Thoracic aorta (tissue), 2 donors: ENCODE measurements at regions not wholly inside any gene's neighbourhood (a gene's known extent, or its start where the extent isn't known, plus 50 kb on each side); places are given as distances from the start of the nearest gene placed in this dataset.

Experiments used
- ATAC-seq: fragments of 150-250 bp; one replicate; pipeline ENCODE4 v1.8.0; 2017; ENCODE audit warnings: low read depth; ENCODE audit not compliant: insufficient number of reproducible peaks, low FRiP score
- DNase-seq: peaks from one replicate; pipeline ENCODE4 v3.0.0-alpha.2; 2020; ENCODE audit warnings: low spot score
- H3K27ac ChIP-seq, 2 donors: fragments of 200-600 bp; sonication (generic); 1 replicate in 1 of 2; 2 replicates in 1 of 2; pipeline ENCODE4 v1.5.1; 2016; ENCODE audit warnings: mild to moderate bottlenecking in 2 of 2, moderate library complexity in 2 of 2
- H3K27me3 ChIP-seq: fragments of 200-600 bp; sonication (generic); replicated peaks from 2 replicates; pipeline ENCODE4 v1.6.0; 2016; ENCODE audit warnings: mild to moderate bottlenecking; ENCODE audit not compliant: insufficient read depth
- H3K36me3 ChIP-seq: fragments of 200-600 bp; sonication (generic); one replicate; pipeline ENCODE4 v1.5.1; 2016
- H3K4me1 ChIP-seq, 2 donors: fragments of 200-600 bp; sonication (generic); 1 replicate in 1 of 2; 2 replicates in 1 of 2; pipeline versions ENCODE4 v1.5.1 to v1.6.0; 2016; ENCODE audit warnings: low read depth in 2 of 2, mild to moderate bottlenecking in 1 of 2; ENCODE audit not compliant: control insufficient read depth in 1 of 2
- H3K4me3 ChIP-seq: fragments of 200-600 bp; sonication (generic); 2 replicates; pipeline ENCODE4 v1.5.1; 2016; ENCODE audit warnings: mild to moderate bottlenecking
- H3K9me3 ChIP-seq: fragments of 200-600 bp; sonication (generic); 2 replicates; pipeline ENCODE4 v1.5.1; 2016
- TF ChIP-seq, protein P1 (sequence below): fragments of 200-600 bp; sonication (generic); IDR thresholded peaks from one replicate; pipeline ENCODE4 v1.5.1; 2019; ENCODE audit warnings: antibody characterized with exemption

DNA sequence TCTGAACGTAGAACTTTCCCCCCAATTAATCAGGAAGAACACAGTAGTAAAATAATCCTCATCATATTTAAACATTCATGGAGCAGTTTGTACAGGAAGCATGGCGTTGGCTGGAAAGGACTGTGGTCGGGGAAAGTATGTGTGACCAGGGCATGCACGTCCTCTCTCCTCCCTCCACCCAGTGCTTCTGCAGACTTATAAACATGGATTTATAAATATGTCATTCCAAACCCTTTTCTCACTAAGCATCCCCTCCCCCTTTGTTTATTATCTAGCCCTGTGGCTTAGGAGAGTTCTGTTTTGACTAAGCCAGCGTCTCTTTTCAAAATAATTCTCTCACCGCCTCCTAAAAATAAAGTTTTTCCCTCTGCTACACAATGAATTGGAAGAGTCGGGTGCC is 70.4 kb upstream of the DAP start:
- no peak overlapping the region for H3K4me3 ChIP-seq
- DNase-seq (no peak), ATAC-seq (no peak)
- no peak overlapping the region for H3K27ac ChIP-seq
- no peaks in the 10 kb centered on the region for H3K9me3 ChIP-seq
- H3K4me1 ChIP-seq = peaks cover 0 to 4% of the 10 kb centered on the region in 2 donors
- no peaks in the 10 kb centered on the region for H3K27me3 ChIP-seq
- H3K36me3 ChIP-seq = no peaks in the 10 kb centered on the region
- TF ChIP-seq, protein P1, sequence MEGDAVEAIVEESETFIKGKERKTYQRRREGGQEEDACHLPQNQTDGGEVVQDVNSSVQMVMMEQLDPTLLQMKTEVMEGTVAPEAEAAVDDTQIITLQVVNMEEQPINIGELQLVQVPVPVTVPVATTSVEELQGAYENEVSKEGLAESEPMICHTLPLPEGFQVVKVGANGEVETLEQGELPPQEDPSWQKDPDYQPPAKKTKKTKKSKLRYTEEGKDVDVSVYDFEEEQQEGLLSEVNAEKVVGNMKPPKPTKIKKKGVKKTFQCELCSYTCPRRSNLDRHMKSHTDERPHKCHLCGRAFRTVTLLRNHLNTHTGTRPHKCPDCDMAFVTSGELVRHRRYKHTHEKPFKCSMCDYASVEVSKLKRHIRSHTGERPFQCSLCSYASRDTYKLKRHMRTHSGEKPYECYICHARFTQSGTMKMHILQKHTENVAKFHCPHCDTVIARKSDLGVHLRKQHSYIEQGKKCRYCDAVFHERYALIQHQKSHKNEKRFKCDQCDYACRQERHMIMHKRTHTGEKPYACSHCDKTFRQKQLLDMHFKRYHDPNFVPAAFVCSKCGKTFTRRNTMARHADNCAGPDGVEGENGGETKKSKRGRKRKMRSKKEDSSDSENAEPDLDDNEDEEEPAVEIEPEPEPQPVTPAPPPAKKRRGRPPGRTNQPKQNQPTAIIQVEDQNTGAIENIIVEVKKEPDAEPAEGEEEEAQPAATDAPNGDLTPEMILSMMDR = no peak

DNA sequence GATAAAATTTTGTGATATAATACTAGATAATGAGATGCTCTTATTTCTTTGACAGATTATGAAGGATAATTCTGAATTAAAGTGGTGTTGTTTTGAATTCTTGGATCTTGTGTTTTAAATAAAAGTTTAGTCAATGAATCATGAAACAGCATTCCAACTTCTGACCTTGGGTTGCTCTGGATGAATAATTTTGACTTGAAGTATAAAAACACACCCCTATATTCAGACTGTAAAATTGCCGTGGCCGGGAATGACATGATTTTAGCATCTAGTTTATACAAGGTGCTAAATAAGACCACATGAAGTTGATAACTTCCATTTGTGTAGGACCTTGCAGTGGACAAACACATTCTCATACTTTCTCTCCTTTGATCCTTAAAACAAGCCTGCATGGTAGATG is 67.2 kb upstream of the DAP start:
- TF ChIP-seq, protein P1 = no peak
- no peak for ATAC-seq
- no peaks in the 10 kb centered on the region for H3K9me3 ChIP-seq

DNA sequence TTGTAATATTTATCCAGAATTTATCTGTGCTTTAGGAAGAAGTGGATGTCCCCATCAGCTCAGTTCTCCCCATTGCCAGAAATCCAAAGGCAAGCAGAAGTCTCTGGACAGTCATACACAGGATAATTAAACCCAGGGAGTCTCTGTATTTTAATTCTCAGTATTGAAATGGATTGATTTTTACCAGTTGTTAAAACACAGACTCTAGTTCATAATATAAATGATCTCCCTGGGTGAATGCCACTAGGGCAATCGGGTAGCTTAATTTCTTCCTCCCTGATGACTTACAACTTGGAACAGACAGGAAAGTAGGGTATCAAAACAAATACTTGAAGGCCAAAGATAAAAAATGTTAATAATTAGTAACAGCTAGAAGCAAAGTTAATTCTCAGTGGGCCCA is 66.5 kb upstream of the DAP start:
- Histone ChIP-seq H3K4me3 (no peak overlapping the region), H3K27me3 (no peaks in the 10 kb centered on the region), H3K9me3 (no peaks in the 10 kb centered on the region), H3K4me1 (peaks cover 0 to 4% of the 10 kb centered on the region in 2 donors), H3K27ac (no peak overlapping the region), H3K36me3 (no peaks in the 10 kb centered on the region)
- ATAC-seq (no peak), DNase-seq (no peak)
- TF ChIP-seq, protein P1 = no peak

More for the DNA sequence above, 67.2 kb upstream of the DAP start:
- no peaks in the 10 kb centered on the region for H3K27me3 ChIP-seq
- H3K4me1 ChIP-seq = peaks cover 0 to 4% of the 10 kb centered on the region in 2 donors
- H3K27ac ChIP-seq = no peak overlapping the region
- no peak overlapping the region for H3K4me3 ChIP-seq
- no peaks in the 10 kb centered on the region for H3K36me3 ChIP-seq
- DNase-seq = no peak

DNA sequence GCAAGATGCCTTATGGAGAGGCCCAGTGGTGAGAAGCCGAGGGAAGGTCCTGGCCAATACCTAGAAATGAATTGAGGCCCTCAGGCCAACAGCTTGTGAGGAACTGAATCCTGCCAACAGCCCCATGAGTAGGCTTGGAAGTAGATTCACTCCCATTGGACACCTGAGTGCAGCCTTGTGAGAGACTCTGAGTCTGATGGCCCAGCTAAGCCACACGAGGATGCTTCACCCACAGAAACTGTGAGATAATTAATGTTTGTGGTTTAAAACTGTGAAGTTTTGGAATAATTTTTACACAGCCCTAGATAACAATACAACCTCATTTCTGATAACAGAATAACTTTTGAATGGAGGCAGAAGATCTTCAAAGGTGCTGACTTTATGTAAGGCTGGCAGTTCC is 65.9 kb upstream of the DAP start:
- Histone ChIP-seq H3K27me3 (no peaks in the 10 kb centered on the region), H3K36me3 (no peaks in the 10 kb centered on the region), H3K4me3 (no peak overlapping the region), H3K27ac (no peak overlapping the region), H3K4me1 (peaks cover 0 to 4% of the 10 kb centered on the region in 2 donors), H3K9me3 (no peaks in the 10 kb centered on the region)
- DNase-seq (no peak), ATAC-seq (no peak)
- TF ChIP-seq, protein P1 = no peak

DNA sequence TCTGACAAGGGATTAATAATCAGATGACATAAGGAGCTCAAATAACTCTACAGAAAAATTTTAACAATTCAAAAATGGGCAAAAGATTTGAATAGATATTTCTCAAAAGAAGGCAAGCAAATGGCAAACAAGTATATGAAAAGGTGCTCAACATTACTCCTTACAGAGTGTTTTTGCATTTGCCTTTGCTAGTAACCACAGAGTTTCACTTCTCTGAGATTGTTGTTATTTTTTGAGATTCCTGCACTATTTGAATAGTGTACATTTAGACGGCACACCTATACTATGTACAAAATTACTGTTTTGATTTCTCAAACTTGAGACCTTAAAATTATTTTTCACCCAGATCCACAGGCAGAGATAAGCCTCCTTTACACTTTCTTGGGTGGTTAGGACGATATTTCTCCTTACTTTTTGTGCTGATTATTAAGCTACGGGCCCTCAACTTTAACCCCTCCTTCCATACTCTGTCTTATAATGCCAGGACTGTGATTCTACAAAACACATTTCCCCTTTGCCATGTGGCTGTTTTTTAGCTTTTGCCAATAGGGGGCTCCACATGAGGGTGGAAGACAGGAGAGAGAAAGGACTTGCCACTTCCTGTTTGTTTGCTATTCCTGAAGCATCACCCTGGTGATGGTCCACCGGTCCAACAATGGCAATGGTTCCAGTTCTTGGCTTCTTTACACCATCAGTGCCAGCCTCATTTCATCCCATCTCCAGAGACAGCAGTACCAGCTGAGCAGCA is 65.0 kb upstream of the DAP start:
- Histone ChIP-seq H3K27me3 (no peaks in the 10 kb centered on the region), H3K9me3 (no peaks in the 10 kb centered on the region), H3K27ac (no peak overlapping the region), H3K4me1 (peaks cover 0 to 4% of the 10 kb centered on the region in 2 donors), H3K4me3 (no peak overlapping the region), H3K36me3 (no peaks in the 10 kb centered on the region)
- ATAC-seq (no peak), DNase-seq (no peak)
- TF ChIP-seq, protein P1 = no peak
